SK-N-SH (cell line): ENCODE measurements at regions not wholly inside any gene's neighbourhood (a gene's known extent, or its start where the extent isn't known, plus 50 kb on each side); places are given as distances from the start of the nearest gene placed in this dataset.
"Not testable (repeated sequence)": the region's sequence is repeated elsewhere in the genome, so short reads cannot be mapped to it uniquely, and the experiment has no call there.

Experiments used
- CTCF ChIA-PET: fragments of 300-600, 350-600 bp; formaldehyde crosslinking; extraction: SDS; loops from one replicate; lab custom pipeline; 2021; lab: Yijun Ruan, JAX
- POLR2A ChIA-PET: fragments of 350-600 bp; sonication (Branson Sonifier 250); formaldehyde crosslinking; extraction: SDS; loops from one replicate; lab custom pipeline; 2020; ENCODE audit warnings: antibody characterized with exemption, inconsistent platforms; lab: Yijun Ruan, JAX
- DNase-seq: peaks from one replicate; pipeline ENCODE4 v3.0.0; 2012
- H2AFZ ChIP-seq: fragments of 200-600 bp; sonication (generic); 2 replicates; pipeline ENCODE4 v1.8.1; 2016; ENCODE audit warnings: antibody characterized with exemption, mild to moderate bottlenecking, low read depth
- H3F3A ChIP-seq: fragments of 200-600 bp; sonication (generic); replicated peaks from 2 replicates; pipeline ENCODE3; 2016; ENCODE audit warnings: antibody characterized with exemption, mild to moderate bottlenecking; ENCODE audit not compliant: insufficient read depth
- H3K27ac ChIP-seq, 2 experiments: fragments of 200-500 bp in 1 of 2; fragments of 200-600 bp in 1 of 2; sonication (Bioruptor generic) in 1 of 2; sonication (generic), shearing (Covaris generic) in 1 of 2; 2 replicates each; pipeline versions ENCODE4 v1.5.1 to v1.6.1; 2014 to 2016; ENCODE audit warnings: low read depth in 2 of 2, inconsistent platforms in 1 of 2, low read length in 1 of 2, mild to moderate bottlenecking in 1 of 2, mixed read lengths in 1 of 2
- H3K27me3 ChIP-seq: fragments of 200-600 bp; sonication (generic), shearing (Covaris generic); 2 replicates; pipeline ENCODE4 v1.6.1; 2016; ENCODE audit warnings: mixed run types; ENCODE audit not compliant: insufficient read depth
- H3K36me3 ChIP-seq, 2 experiments: fragments of 200-500 bp in 1 of 2; fragments of 200-600 bp in 1 of 2; sonication (Bioruptor generic) in 1 of 2; sonication (generic) in 1 of 2; replicated peaks in 1 of 2; 2 replicates each; pipeline versions ENCODE3 to v1.5.1; 2014 to 2016; ENCODE audit warnings: low read length in 1 of 2, mild to moderate bottlenecking in 1 of 2; ENCODE audit not compliant: insufficient read depth in 2 of 2, control insufficient read depth in 1 of 2
- H3K4me1 ChIP-seq, 2 experiments: fragments of 200-500 bp in 1 of 2; fragments of 200-600 bp in 1 of 2; sonication (Bioruptor generic) in 1 of 2; sonication (generic), shearing (Covaris generic) in 1 of 2; 2 replicates each; pipeline versions ENCODE4 v1.5.1 to v1.6.1; 2014 to 2016; ENCODE audit warnings: low read depth in 1 of 2, low read length in 1 of 2, mixed run types in 1 of 2; ENCODE audit not compliant: insufficient read depth in 2 of 2, control insufficient read depth in 1 of 2
- H3K4me2 ChIP-seq: fragments of 200-600 bp; sonication (generic), shearing (Covaris generic); 2 replicates; pipeline ENCODE4 v1.6.1; 2017; ENCODE audit warnings: mixed run types
- H3K4me3 ChIP-seq, 2 experiments: fragments of 200-500 bp in 1 of 2; fragments of 200-600 bp in 1 of 2; sonication (Bioruptor generic) in 1 of 2; sonication (generic), shearing (Covaris generic) in 1 of 2; 2 replicates each; pipeline versions ENCODE4 v1.5.1 to v1.8.1; 2014 to 2016; ENCODE audit warnings: low read depth in 2 of 2, inconsistent platforms in 1 of 2, low read length in 1 of 2, mild to moderate bottlenecking in 1 of 2, mixed read lengths in 1 of 2, moderate library complexity in 1 of 2
- H3K79me2 ChIP-seq: fragments of 200-600 bp; sonication (generic); 2 replicates; pipeline ENCODE4 v1.8.1; 2017; ENCODE audit warnings: mild to moderate bottlenecking; ENCODE audit not compliant: insufficient read depth
- H3K9ac ChIP-seq: fragments of 200-600 bp; sonication (generic); 2 replicates; pipeline ENCODE4 v1.6.1; 2017; ENCODE audit warnings: mixed run types
- H3K9me2 ChIP-seq: fragments of 200-600 bp; sonication (generic); 2 replicates; pipeline ENCODE4 v1.6.1; 2017; ENCODE audit warnings: mixed run types
- H3K9me3 ChIP-seq: fragments of 200-600 bp; sonication (generic); 2 replicates; pipeline ENCODE4 v1.6.1; 2017; ENCODE audit warnings: mixed run types, mild to moderate bottlenecking, moderate library complexity
- H4K20me1 ChIP-seq: fragments of 200-600 bp; sonication (generic); 2 replicates; pipeline ENCODE4 v1.6.1; 2017; ENCODE audit warnings: mild to moderate bottlenecking, mixed run types; ENCODE audit not compliant: insufficient read depth
- CTCF ChIP-seq: fragments of 200-600 bp; sonication (generic); IDR thresholded peaks from 2 replicates; pipeline ENCODE4 v1.6.1; 2017; ENCODE audit warnings: antibody characterized with exemption, mild to moderate bottlenecking, moderate library complexity
- ELF1 ChIP-seq: IDR thresholded peaks from 2 replicates; pipeline ENCODE4 v1.4.0; 2012
- EP300 ChIP-seq, 2 experiments: IDR thresholded peaks; 2 replicates each; pipeline versions ENCODE4 v1.4.0 to v1.6.1; 2012; ENCODE audit warnings: borderline replicate concordance in 1 of 2, low read depth in 1 of 2, low read length in 1 of 2
- FOXM1 ChIP-seq: IDR thresholded peaks from 2 replicates; pipeline ENCODE4 v1.4.0; 2012; ENCODE audit warnings: low read depth, mild to moderate bottlenecking
- GABPA ChIP-seq: IDR thresholded peaks from 2 replicates; pipeline ENCODE4 v1.4.0; 2012; ENCODE audit warnings: low read depth, mild to moderate bottlenecking
- IRF3 ChIP-seq: fragments of 150-350 bp; IDR thresholded peaks from 2 replicates; pipeline ENCODE4 v1.6.1; 2016; ENCODE audit warnings: mild to moderate bottlenecking, low read depth, low read length
- JUND ChIP-seq: IDR thresholded peaks from 2 replicates; pipeline ENCODE4 v1.4.0; 2012
- MEF2A ChIP-seq: IDR thresholded peaks from 2 replicates; pipeline ENCODE4 v1.4.0; 2012; ENCODE audit warnings: low read depth, borderline replicate concordance
- NFIC ChIP-seq: IDR thresholded peaks from 2 replicates; pipeline ENCODE4 v1.4.0; 2012; ENCODE audit warnings: borderline replicate concordance
- NRF1 ChIP-seq: IDR thresholded peaks from 2 replicates; pipeline ENCODE4 v1.6.1; 2012; ENCODE audit warnings: low read depth, mild to moderate bottlenecking, low read length
- PBX3 ChIP-seq: IDR thresholded peaks from 2 replicates; pipeline ENCODE4; 2012
- POLR2AphosphoS5 ChIP-seq: IDR thresholded peaks from 2 replicates; pipeline ENCODE4 v1.6.1; 2012; ENCODE audit warnings: low read depth, low read length
- RFX5 ChIP-seq: IDR thresholded peaks from 2 replicates; pipeline ENCODE4 v1.6.1; 2012; ENCODE audit warnings: mild to moderate bottlenecking, improper control_type of control experiment, low read length
- RXRA ChIP-seq: IDR thresholded peaks from 2 replicates; pipeline ENCODE4 v1.4.0; 2012; ENCODE audit warnings: low read depth, mild to moderate bottlenecking, borderline replicate concordance
- USF2 ChIP-seq: fragments of 150-350 bp; IDR thresholded peaks from 2 replicates; pipeline ENCODE4 v1.6.1; 2017; ENCODE audit warnings: antibody characterized with exemption, low read length, low read depth, borderline replicate concordance
- YY1 ChIP-seq: IDR thresholded peaks from 2 replicates; pipeline ENCODE4 v1.4.0; 2012; ENCODE audit warnings: low read depth, mild to moderate bottlenecking
- ZBTB33 ChIP-seq: IDR thresholded peaks from 2 replicates; pipeline ENCODE4 v1.4.0; 2012; ENCODE audit warnings: low read depth, borderline replicate concordance
- WGBS: methylation state at CpG from one replicate; pipeline ENCODE4 v1.1.6; 2017; ENCODE audit warnings: low lambda C conversion rate; 5-methylcytosine and 5-hydroxymethylcytosine counted together

- H3K36me3 ChIP-seq, POLR2A ChIA-PET, H3F3A ChIP-seq, H3K9me3 ChIP-seq, H3K9me2 ChIP-seq, CTCF ChIA-PET, H3K9ac ChIP-seq, H3K27ac ChIP-seq, H4K20me1 ChIP-seq, H3K4me3 ChIP-seq, DNase-seq, H3K79me2 ChIP-seq, H2AFZ ChIP-seq, H3K4me2 ChIP-seq, H3K4me1 ChIP-seq: not testable (repeated sequence)
- 0% methylated on average over 4 of the region's 5 CpGs for WGBS
- H3K27me3 ChIP-seq = peaks cover 39% of the 10 kb centered on the region; the same call in 1 of the 2 replicates
Observed at GRCh38 chr5:1953710-1954109, 71.0 kb upstream of the IRX4 start.

- no peaks in the 10 kb centered on the region for H3K9me3 ChIP-seq
- no peak overlapping the region for H3K27ac ChIP-seq
- H2AFZ ChIP-seq = no peak overlapping the region
- TF ChIP-seq PBX3 = no peak
- TF ChIP-seq GABPA = no peak
- TF ChIP-seq USF2 = no peak
- TF ChIP-seq NRF1 = no peak
- no peak for TF ChIP-seq CTCF
- no peak for TF ChIP-seq EP300 (IDR thresholded peaks at IDR 0.05; ENCODE audit: borderline replicate concordance in 1 of 2, low read depth in 1 of 2, low read length in 1 of 2)
- no peak for TF ChIP-seq RFX5
- TF ChIP-seq POLR2AphosphoS5 = no peak
- TF ChIP-seq FOXM1 = no peak
- no peak for TF ChIP-seq YY1
- no peak for TF ChIP-seq ELF1
- TF ChIP-seq NFIC = no peak
- no peak for TF ChIP-seq IRF3
- TF ChIP-seq MEF2A = no peak
- no peak for TF ChIP-seq ZBTB33
- no peak for TF ChIP-seq RXRA
- TF ChIP-seq JUND = no peak
- no peak overlapping the region for H3K4me3 ChIP-seq
- 10% methylated on average over 4 of the region's 20 CpGs for WGBS
- ChIA-PET CTCF (no interaction called here), POLR2A (no interaction called here)
- H3K79me2 ChIP-seq = no peaks in the 10 kb centered on the region
- no peaks in the 10 kb centered on the region for H3K9me2 ChIP-seq
- no peaks in the 10 kb centered on the region for H3F3A ChIP-seq
- no peak overlapping the region for H3K4me2 ChIP-seq
- DNase-seq = no peak
- no peaks in the 10 kb centered on the region for H4K20me1 ChIP-seq
- H3K9ac ChIP-seq = no peak overlapping the region
- H3K27me3 ChIP-seq = peaks cover 45% of the 10 kb centered on the region; the same call in 1 of the 2 replicates
- H3K36me3 ChIP-seq = no peaks in the 10 kb centered on the region
- no peaks in the 10 kb centered on the region for H3K4me1 ChIP-seq
Observed at GRCh38 chr5:1952444-1953099, 69.8 kb upstream of the IRX4 start.
